HG03469 (cell line): ENCODE measurements at regions not wholly inside any gene's neighbourhood (a gene's known extent, or its start where the extent isn't known, plus 50 kb on each side); places are given as distances from the start of the nearest gene placed in this dataset.

Experiments
- ATAC-seq: cut with Tn5 transposase; IDR thresholded peaks from one replicate; pipeline ENCODE4 v1.9.1; 2021; ENCODE audit warnings: mild to moderate bottlenecking, moderate library complexity, moderate number of reproducible peaks; ENCODE audit not compliant: unreplicated experiment

DNA sequence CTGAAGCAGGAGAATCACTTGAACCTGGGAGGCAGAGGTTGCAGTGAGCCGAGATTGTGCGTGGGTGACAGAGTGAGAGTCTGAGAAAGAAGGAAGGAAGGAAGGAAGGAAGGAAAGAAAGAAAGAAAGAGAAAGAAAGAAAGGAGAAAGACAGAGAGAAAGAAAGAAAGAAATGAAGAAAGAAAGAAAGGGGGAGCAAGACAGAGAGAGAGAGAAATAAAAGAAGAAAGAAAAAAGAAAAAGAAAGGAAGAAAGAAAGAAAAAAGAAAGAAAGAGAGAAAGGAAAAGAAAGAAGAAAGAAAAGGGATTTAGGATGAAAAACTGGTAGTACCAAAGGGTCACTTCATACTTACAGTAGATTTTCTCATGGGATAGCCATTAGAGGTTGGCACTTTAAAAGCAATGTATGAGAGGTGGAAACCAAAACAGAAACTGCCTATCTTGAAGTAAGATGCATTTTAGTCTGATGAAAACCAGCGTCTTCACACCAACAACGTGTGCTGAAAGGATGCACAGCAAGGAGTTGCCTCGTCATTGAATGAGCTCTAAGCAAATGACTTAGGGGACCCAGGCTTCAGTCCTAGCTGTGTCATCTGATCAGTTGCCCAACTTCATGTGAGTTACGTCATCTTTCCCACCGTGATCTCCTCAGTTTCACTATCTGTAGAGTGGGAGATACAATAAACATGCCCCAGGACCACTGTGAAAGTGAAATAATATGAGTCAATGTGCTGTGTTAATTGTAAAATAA is 133.9 kb upstream of the NEDD9 start:
- ATAC-seq, result peak; percentile 57

GRCh38 chr6:11364971-11365397 is 132.5 kb upstream of the NEDD9 start:
- ATAC-seq, result no peak

GRCh38 chr6:11363881-11364576 is 131.6 kb upstream of the NEDD9 start:
- no peak for ATAC-seq

DNA sequence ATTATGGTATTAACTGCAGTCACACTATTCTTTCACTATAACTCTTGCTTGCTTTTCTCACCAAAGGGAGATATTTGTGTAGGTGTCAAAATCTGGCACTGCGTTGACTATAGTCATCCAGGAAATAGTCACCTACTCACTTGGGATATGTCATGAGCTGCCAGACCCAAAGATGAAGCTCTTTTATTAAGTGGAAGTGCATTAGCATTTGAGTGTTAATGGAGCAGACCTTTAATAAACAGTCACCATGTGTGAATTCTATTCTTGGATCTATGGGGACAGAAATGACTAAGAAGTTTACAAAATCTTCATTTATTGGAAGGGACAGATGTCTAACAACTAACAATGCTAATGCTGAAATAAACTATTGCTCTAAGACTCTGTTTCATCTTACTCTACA is 130.1 kb upstream of the NEDD9 start:
- ATAC-seq, result no peak

GRCh38 chr6:11358904-11359830 is 126.7 kb upstream of the NEDD9 start:
- ATAC-seq, result no peak

DNA sequence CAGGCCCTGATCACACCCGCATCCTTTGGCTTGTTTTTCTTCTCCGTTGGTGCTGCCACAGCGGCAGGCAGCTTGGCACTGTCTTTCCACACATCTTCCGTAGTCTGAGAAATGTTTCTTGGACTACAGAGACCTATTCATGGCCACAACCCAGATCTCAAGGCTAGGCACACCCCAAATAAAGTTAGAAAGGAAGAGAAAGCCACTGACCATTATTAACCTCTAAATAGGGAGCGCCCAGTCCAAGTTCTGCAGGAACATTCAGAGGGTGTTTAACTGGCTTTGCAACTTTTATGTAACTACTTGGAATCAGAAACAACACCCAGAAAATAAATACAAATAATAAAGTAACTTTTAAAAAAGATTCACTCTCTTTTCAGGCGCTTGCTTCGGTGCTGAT is 124.8 kb upstream of the NEDD9 start:
- no peak for ATAC-seq

DNA sequence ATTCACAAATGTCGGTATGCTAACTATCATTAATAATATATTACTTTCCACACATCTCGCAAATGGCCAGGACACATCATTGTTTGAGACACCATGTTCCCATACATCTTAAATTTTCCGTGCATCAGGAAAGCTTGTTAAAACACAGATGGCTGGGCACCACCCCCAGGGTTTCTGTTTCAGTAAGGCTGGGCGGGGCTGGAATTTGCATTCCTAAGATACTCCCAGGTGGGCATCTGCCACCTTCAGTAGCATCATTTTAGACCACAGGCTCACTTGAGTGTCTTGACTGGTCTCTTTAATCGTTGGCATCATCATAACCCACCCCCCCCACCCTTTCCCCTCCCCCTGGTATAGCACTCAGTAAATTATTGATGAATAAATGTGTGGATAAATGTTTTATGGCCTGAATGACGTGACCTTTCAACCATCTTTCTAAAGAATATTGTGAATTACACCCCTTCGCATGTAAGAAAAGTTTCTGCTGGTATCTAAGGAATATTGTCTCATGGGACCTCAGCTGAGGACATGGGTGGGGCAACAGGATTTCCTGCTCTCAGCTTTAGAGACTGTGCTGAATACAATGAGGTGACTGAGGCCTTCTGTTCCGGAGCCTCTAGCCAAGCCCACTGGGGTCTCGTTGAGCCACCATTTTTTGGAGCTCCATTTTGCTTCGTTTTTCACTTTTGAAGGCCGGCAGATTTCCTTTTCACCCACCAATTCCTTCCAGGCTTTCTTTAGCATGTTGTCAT is 124.1 kb upstream of the NEDD9 start:
- ATAC-seq, result no peak

DNA sequence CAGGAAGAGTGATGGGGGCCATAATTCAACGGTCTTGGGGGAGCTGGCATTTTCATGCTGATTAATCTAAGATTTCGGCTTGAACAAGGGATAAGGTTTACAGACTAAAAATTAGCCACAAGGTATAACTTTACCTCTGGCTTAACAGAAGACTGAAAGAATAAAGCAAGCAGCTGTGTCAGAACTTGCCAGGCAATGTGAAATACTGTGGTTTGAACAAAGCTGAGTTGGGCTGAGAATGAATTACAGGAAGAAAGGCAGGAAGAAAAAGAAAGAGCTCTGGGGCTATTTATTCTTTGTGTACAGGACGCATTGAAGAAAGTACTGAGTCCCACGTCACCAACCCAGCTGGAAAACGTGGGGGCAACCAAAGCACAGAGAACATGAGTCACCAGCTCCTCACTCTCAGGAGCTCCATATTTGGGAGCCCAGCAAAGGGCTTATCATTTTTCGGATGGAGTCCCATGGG is 121.5 kb upstream of the NEDD9 start:
- ATAC-seq, result no peak

GRCh38 chr6:11350294-11350693 is 117.8 kb upstream of the NEDD9 start:
- no peak for ATAC-seq

- ATAC-seq, result no peak
Measured at GRCh38 chr6:11349880-11350279, 117.4 kb upstream of the NEDD9 start.

DNA sequence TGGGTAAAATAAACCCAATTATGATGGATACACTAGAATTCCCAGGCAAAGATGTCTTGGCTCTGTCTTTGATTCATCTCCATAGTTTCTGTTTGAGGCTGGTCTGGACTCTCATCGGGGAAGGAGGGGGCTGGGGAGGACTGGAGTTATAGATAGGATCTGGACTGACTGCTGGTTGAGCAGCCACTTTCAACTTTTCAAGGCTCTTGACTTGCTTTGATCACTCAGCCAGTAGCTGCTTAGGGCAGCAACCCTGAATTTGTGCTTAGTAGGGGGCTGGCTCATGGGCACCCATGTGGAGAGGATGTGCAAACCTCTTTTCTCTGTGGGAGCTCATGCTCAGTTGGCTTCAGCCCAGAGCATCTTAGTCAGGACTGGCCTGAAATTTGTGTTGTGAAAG is 114.0 kb upstream of the NEDD9 start:
- peak; percentile 58 for ATAC-seq

DNA sequence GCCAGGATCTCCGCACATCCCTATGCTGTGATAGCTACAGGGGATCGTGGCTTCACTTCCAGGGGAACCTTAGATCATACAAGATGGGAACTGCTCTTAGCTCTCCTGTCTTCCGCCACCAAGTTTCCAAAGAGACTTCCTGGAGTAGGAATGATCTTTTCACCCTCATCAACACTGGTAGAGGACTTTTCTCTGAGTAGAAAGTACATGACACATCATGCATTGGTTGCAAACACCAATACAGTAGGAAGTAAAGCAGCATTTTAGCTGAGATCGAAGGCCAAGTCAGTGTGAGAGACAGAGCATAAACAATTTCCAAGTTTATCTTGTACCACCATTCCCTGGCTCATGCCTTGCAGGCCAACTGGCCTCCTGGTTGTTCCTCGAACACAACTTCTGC is 113.1 kb upstream of the NEDD9 start:
- ATAC-seq, result no peak

DNA sequence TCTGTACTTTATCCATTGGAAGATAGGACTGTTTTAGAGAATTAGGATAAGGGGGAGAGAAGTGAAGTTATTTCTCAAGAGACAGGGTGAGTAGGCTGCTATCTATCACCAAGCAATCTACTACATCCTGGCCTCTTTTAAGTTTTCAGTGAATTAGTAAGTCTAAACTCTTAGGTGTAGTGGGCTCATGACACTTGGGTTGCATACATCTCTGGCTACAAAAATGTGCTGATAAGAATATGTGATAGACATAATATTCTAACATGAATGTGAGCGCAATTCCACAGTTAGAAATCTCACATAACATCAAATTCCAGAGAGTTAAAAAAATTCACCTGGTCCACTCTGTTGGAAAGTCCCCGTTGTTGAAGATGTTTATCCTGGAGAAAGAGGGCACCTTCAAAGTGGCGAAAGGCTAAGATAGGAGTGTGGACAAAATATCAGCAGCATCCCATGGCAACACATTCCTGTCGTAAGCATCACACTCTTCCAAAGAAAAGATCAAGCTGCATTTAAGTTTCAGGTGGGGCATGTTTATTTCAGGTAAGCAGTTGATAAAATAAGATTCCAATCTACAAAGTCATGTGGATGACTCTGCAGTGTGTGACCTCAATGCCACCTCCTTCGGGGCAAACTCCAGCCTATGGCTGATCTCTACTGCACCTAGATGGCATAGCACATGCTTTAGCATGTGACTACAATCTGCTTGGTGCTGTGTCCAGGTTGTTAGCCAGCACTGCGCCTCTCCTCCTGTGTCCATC is 111.7 kb upstream of the NEDD9 start:
- ATAC-seq, result no peak

DNA sequence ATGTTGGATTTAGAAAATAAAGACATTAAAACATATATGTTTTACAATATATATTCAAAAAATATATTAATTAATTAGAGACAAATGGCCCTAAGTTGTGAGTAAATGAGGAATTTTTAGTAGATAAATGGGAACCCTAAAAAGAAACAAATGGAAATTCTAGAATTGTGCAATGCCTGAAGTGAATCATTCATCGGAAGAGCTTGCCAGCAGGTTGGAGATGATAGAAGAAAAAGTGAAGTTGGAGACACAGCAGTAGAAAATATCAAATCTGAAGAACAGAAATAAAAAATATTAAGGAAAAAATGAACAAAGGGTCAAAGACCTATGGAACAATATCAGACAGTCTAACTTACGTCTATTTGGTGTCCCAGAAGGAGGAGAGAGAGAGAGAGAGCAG is 109.4 kb upstream of the NEDD9 start:
- no peak for ATAC-seq

GRCh38 chr6:11341303-11341702 is 108.8 kb upstream of the NEDD9 start:
- ATAC-seq, result no peak

DNA sequence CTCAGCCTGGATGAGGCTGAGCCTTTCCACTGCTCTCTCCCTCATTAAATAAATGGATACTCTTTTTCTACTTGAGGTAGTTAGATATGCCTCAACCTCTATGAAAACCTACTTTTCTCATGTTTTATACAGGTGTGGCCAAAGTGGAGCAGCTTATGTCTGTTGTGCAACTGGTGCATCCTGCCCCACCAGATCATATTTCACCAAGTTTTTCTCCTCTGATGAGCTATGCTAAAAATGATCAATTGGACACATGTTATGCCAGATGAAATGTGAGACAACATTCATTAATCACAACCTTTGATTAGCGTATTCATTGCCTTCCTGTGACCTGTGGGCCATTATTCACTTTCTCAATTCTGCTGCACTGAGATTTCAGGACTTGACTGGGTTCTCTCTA is 106.9 kb upstream of the NEDD9 start:
- ATAC-seq, result no peak

GRCh38 chr6:11337306-11337705 is 104.8 kb upstream of the NEDD9 start:
- no peak for ATAC-seq

DNA sequence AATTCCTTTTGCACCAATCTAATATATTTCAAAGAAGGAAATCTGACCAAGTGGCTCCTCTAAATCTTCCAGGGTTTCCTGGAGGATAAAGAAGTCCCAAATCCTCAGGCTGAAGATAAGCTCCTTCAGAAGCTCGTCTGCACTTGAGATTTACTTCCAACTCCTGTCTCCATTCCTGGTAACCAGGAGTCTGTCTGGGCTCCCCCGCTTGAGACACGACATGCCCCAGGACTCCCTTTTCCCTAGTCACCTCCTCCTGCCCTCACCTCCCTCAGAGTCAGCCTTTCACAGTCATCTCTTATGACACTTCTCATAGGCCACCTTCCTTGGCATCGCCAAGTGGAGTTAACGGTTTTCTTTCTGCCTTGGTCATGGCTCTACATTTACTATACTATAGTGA is 103.4 kb upstream of the NEDD9 start:
- ATAC-seq, result no peak

DNA sequence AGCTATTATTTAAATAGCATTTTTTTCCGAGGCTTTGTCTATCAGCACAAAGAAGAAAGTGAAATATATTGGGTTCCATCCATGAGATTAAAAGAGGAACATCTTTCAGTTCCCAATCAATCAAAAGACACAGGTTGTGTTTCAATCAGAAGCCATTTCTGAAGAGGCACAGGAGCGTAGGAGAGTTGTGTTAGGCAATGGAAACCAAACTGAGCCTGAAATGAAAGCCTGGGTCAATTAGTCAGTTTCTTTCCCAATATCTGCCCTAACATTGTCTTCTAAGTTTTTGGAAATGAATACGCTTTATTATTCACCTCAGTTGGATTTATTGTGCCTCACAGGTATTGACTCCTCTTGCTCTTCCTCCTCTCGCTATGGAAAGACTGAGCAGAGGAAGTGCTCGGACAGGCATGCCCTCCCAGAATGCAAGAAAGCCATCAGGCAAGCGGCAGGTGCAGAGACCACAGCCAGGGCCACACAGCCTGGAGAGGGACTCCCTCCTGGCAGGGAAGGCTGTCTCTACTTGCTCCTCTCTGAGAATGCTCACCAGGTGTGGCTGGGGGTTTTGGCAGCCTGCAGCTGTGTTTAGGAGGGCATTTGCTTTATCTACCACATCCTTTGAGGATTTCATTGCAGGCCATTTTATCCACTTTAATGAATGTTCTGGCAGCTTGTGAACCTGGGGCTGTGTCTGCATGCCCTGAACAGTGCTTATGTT is 100.8 kb upstream of the NEDD9 start:
- no peak for ATAC-seq
